Natural killer cell (primary cell): ENCODE measurements at regions not wholly inside any gene's neighbourhood (a gene's known extent, or its start where the extent isn't known, plus 50 kb on each side); places are given as distances from the start of the nearest gene placed in this dataset.

Experiments
- ATAC-seq, 3 donors: fragments of 150-1000 bp in 2 of 3; fragments of 200-7000 bp in 1 of 3; cut with Tn5 transposase; 1 replicate in 1 of 3; 2 replicates in 2 of 3; pipeline ENCODE4 v1.10.0; 2021; ENCODE audit warnings: mild to moderate bottlenecking in 2 of 3, moderate library complexity in 2 of 3
- DNase-seq, 2 donors: peaks; one replicate each; pipeline versions ENCODE4 v3.0.0 to v3.0.0-alpha.2; 2013 to 2021; ENCODE audit warnings: mixed read lengths in 1 of 2
- H3K27ac ChIP-seq: one replicate; pipeline ENCODE4 v1.5.1; 2013; ENCODE audit warnings: mild to moderate bottlenecking, low read length
- H3K27me3 ChIP-seq: one replicate; pipeline ENCODE4 v1.6.1; 2013; ENCODE audit warnings: low read length; ENCODE audit not compliant: control insufficient read depth, insufficient read depth
- H3K36me3 ChIP-seq: one replicate; pipeline ENCODE4 v1.6.1; 2013; ENCODE audit warnings: low read length; ENCODE audit not compliant: control insufficient read depth, insufficient read depth
- H3K4me1 ChIP-seq: one replicate; pipeline ENCODE4 v1.6.1; 2013; ENCODE audit warnings: low read length; ENCODE audit not compliant: control insufficient read depth, insufficient read depth
- H3K4me3 ChIP-seq: one replicate; pipeline ENCODE4 v1.5.1; 2013; ENCODE audit warnings: low read length
- H3K9me3 ChIP-seq: one replicate; pipeline ENCODE4 v1.6.1; 2013; ENCODE audit warnings: low read length; ENCODE audit not compliant: control insufficient read depth, insufficient read depth
- H3K27ac Mint-ChIP-seq, 2 donors: one replicate each; pipeline ENCODE4 v1.8.0; 2022; ENCODE audit warnings: mild to moderate bottlenecking in 2 of 2, mixed read lengths in 2 of 2, moderate library complexity in 1 of 2
- H3K27me3 Mint-ChIP-seq, 2 donors: one replicate each; pipeline ENCODE4 v1.8.0; 2022; ENCODE audit warnings: low read depth in 2 of 2, mixed read lengths in 2 of 2
- H3K36me3 Mint-ChIP-seq: one replicate; pipeline ENCODE4 v1.8.0; 2022; ENCODE audit warnings: mixed read lengths
- H3K4me1 Mint-ChIP-seq, 2 donors: one replicate each; pipeline ENCODE4 v1.8.0; 2022; ENCODE audit warnings: mixed read lengths in 2 of 2
- H3K4me3 Mint-ChIP-seq: one replicate; pipeline ENCODE4 v1.8.0; 2022; ENCODE audit warnings: mild to moderate bottlenecking, moderate library complexity, mixed read lengths
- H3K9me3 Mint-ChIP-seq, 2 donors: one replicate each; pipeline ENCODE4 v1.8.0; 2022; ENCODE audit warnings: mixed read lengths in 2 of 2
- WGBS: methylation state at CpG from one replicate; pipeline ENCODE4 v1.1.7; 2013; ENCODE audit warnings: missing lambda C conversion rate; ENCODE audit not compliant: insufficient coverage; 5-methylcytosine and 5-hydroxymethylcytosine counted together
- intact Hi-C: fragments of 100-400 bp; cut with micrococcal nuclease; formaldehyde crosslinking; loops from one replicate; pipeline ENCODE4 v1.14.2; 2022
- TF ChIP-seq, protein P1 (sequence below): fragments of 200-600 bp; IDR thresholded peaks from one replicate; pipeline ENCODE4 v1.8.0; 2022; ENCODE audit warnings: antibody characterized with exemption

DNA sequence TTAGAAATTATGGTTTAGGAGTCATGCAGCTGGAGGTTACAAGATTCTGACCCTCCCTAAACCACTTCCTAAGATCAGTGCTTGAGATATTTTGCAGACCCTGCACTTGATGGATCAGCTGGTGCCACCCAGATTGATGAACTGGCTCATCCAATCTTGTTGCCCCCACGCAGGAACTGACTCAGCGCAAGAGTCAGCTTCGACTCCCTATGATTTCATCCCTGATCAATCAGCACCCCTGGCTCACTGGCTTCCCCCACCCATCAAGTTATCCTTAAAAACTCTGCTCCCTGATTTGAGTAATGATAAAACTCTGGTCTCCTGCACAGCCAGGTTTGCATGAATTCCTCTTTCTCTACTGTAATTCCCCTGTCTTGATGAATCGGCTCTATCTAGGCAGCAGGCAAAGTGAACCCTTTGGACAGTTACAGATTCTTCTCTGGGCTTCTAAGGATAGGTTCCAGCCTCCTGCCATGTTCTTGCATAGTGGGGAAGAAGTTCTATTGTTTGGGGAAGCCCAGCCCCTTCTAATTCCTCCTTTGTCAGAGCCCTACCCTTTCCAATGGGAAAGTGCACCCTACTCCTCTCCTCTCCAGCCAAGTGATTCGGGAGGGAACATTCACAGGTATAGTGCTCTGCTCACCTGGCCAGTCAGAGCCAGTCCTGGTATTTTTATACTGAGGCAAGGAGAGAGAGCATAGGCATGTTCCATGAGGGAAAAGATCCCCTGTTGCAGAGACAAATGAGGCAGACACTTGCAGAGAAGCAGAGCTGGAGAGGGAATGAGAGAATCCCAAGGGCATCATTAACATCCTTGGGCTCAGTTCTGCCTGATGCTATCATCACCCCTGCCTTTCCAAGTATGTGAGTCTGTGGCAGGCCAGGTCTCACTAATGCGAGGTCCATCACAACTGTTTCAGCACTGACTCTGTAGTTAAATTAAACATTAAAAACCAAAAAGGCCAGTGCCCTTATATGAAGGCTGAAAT lies 224.4 kb upstream of the GALNT17 start:
- 81% methylated on average over 6 of the region's 6 CpGs for WGBS
- TF ChIP-seq, protein P1, sequence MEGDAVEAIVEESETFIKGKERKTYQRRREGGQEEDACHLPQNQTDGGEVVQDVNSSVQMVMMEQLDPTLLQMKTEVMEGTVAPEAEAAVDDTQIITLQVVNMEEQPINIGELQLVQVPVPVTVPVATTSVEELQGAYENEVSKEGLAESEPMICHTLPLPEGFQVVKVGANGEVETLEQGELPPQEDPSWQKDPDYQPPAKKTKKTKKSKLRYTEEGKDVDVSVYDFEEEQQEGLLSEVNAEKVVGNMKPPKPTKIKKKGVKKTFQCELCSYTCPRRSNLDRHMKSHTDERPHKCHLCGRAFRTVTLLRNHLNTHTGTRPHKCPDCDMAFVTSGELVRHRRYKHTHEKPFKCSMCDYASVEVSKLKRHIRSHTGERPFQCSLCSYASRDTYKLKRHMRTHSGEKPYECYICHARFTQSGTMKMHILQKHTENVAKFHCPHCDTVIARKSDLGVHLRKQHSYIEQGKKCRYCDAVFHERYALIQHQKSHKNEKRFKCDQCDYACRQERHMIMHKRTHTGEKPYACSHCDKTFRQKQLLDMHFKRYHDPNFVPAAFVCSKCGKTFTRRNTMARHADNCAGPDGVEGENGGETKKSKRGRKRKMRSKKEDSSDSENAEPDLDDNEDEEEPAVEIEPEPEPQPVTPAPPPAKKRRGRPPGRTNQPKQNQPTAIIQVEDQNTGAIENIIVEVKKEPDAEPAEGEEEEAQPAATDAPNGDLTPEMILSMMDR: no peak

DNA sequence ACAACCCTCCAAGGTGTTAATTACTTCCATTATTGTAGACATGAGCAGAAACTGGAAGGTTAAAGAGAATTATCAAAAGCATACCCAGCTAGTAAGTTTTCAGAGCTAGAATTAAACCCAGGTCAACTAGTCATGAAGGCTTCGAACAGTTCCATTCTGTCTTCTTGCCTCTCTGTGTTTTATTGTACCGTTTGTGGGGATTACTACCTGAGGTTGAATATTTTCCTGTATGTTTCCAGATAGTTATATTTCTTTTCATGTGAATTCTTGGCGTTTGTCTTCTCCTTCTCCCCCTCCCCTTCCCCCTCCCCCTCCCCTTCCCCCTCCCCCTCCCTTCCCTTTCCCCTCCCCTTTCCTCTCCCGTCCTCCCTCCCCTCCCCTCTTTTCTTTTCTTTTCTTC lies 218.0 kb upstream of the GALNT17 start:
- Histone ChIP-seq H3K4me3 (no peak overlapping the region), H3K27me3 (no peaks in the 10 kb centered on the region), H3K4me1 (no peaks in the 10 kb centered on the region), H3K9me3 (no peaks in the 10 kb centered on the region), H3K36me3 (no peaks in the 10 kb centered on the region), H3K27ac (no peak overlapping the region)
- H3K27me3 Mint-ChIP-seq: no peaks in the 10 kb centered on the region
- ATAC-seq (no peak), DNase-seq (no peak)
- intact Hi-C loops: no loop called here
- peaks cover 0 to 3% of the 10 kb centered on the region in 2 donors for H3K9me3 Mint-ChIP-seq
- no peaks in the 10 kb centered on the region for H3K4me1 Mint-ChIP-seq
- H3K36me3 Mint-ChIP-seq: no peaks in the 10 kb centered on the region
- TF ChIP-seq, protein P1: no peak
- WGBS: 78% methylated on average over 2 of the region's 4 CpGs
- H3K4me3 Mint-ChIP-seq: no peak overlapping the region
- H3K27ac Mint-ChIP-seq: no peak overlapping the region

More for the DNA sequence above, 224.4 kb upstream of the GALNT17 start:
- no peaks in the 10 kb centered on the region for H3K36me3 ChIP-seq
- no peak overlapping the region for H3K27ac Mint-ChIP-seq
- H3K4me1 Mint-ChIP-seq: no peaks in the 10 kb centered on the region
- H3K27me3 Mint-ChIP-seq: peaks cover 0 to 7% of the 10 kb centered on the region in 2 donors
- H3K27me3 ChIP-seq: no peaks in the 10 kb centered on the region
- no peak for DNase-seq
- no peak for ATAC-seq
- no peak overlapping the region for H3K4me3 Mint-ChIP-seq
- H3K27ac ChIP-seq: no peak overlapping the region
- no peaks in the 10 kb centered on the region for H3K9me3 ChIP-seq
- H3K36me3 Mint-ChIP-seq: peaks cover 7% of the 10 kb centered on the region
- intact Hi-C loops: no loop called here
- H3K9me3 Mint-ChIP-seq: peaks cover 7 to 8% of the 10 kb centered on the region in 2 donors
- H3K4me3 ChIP-seq: no peak overlapping the region
- H3K4me1 ChIP-seq: no peaks in the 10 kb centered on the region

DNA sequence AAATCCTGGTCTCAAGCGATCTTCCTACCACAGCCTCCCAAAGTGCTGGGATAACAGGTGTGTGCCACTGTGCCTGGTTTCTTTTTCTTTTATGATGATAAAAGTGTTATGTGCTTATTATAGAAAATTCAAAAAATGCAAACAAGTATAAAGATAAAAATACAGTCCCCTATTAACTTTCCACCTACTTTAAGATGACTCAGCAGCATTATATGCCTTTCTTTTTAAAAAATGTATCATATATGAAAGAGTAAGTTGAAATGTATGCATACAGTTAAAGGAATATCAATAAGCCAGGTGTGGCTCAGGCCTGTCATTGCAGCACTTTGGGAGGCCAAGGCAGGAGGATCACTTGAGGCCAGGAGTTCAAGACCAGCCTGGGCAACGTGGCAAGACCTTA lies 216.9 kb upstream of the GALNT17 start:
- H3K27ac ChIP-seq: no peak overlapping the region
- H3K36me3 ChIP-seq: no peaks in the 10 kb centered on the region
- WGBS: 61% methylated on average over 1 of the region's 2 CpGs
- ATAC-seq: no peak
- DNase-seq: no peak
- intact Hi-C loops: no loop called here
- no peaks in the 10 kb centered on the region for H3K4me1 ChIP-seq
- TF ChIP-seq, protein P1: no peak
- Mint-ChIP-seq H3K27ac (no peak overlapping the region), H3K9me3 (peaks cover 0 to 3% of the 10 kb centered on the region in 2 donors), H3K36me3 (no peaks in the 10 kb centered on the region), H3K4me3 (no peak overlapping the region), H3K4me1 (no peaks in the 10 kb centered on the region), H3K27me3 (no peaks in the 10 kb centered on the region)
- no peaks in the 10 kb centered on the region for H3K9me3 ChIP-seq
- no peak overlapping the region for H3K4me3 ChIP-seq
- H3K27me3 ChIP-seq: no peaks in the 10 kb centered on the region
